Stimulated activated CD4-positive, alpha-beta T cell treated with anti-CD3 and anti-CD28 coated beads, Interleukin-1b, Interleukin-23, amount 100 ng/mL, for 1 hour (primary cell): ENCODE measurements at regions not wholly inside any gene's neighbourhood (a gene's known extent, or its start where the extent isn't known, plus 50 kb on each side); places are given as distances from the start of the nearest gene placed in this dataset.

Experiments used
- DNase-seq, 2 donors: peaks; one replicate each; pipeline ENCODE4 v3.0.0-alpha.2; 2020; ENCODE audit warnings: low read depth in 2 of 2

GRCh38 chr6:37556881-37557644 is 57.4 kb upstream of the CCDC167 start:
- DNase-seq: no peak

- DNase-seq: no peak
Observed at GRCh38 chr6:37555040-37555781, 55.5 kb upstream of the CCDC167 start.

- no peak for DNase-seq
Observed at GRCh38 chr6:37554480-37554819, 54.8 kb upstream of the CCDC167 start.

GRCh38 chr6:37552267-37552666 is 52.6 kb upstream of the CCDC167 start:
- DNase-seq: no peak

GRCh38 chr6:37551867-37552266 is 52.2 kb upstream of the CCDC167 start:
- no peak for DNase-seq

- no peak for DNase-seq
Observed at GRCh38 chr6:37551446-37551845, 51.8 kb upstream of the CCDC167 start.

- no peak for DNase-seq
Observed at GRCh38 chr6:37551002-37551401, 51.3 kb upstream of the CCDC167 start.

- DNase-seq: no peak
Observed at GRCh38 chr6:37550191-37550831, 50.6 kb upstream of the CCDC167 start.

- no peak for DNase-seq
Observed at GRCh38 chr6:37549558-37549957, 49.9 kb upstream of the CCDC167 start.
